Limb (tissue), 2 donors: ENCODE measurements at regions not wholly inside any gene's neighbourhood (a gene's known extent, or its start where the extent isn't known, plus 50 kb on each side); places are given as distances from the start of the nearest gene placed in this dataset.

Experiments
- DNase-seq, 2 donors: peaks; one replicate each; pipeline ENCODE4 v3.0.0-alpha.2; 2016; ENCODE audit errors: extremely low spot score in 2 of 2

GRCh38 chr2:14313341-14313740 is 319.2 kb upstream of the LRATD1 start:
- no peak for DNase-seq

- DNase-seq: no peak
Measured at GRCh38 chr2:14316594-14316993, 315.9 kb upstream of the LRATD1 start.

- no peak for DNase-seq
Measured at GRCh38 chr2:14321357-14321756, 311.2 kb upstream of the LRATD1 start.

- DNase-seq: no peak
Measured at GRCh38 chr2:14322306-14322705, 310.2 kb upstream of the LRATD1 start.

- no peak for DNase-seq
Measured at GRCh38 chr2:14324308-14324707, 308.2 kb upstream of the LRATD1 start.

GRCh38 chr2:14330884-14331283 is 301.6 kb upstream of the LRATD1 start:
- DNase-seq: no peak

- no peak for DNase-seq
Measured at GRCh38 chr2:14336759-14337382, 295.6 kb upstream of the LRATD1 start.

GRCh38 chr2:14340703-14341102 is 291.8 kb upstream of the LRATD1 start:
- DNase-seq: no peak

GRCh38 chr2:14342313-14342712 is 290.2 kb upstream of the LRATD1 start:
- DNase-seq: no peak

GRCh38 chr2:14344355-14344754 is 288.2 kb upstream of the LRATD1 start:
- no peak for DNase-seq

GRCh38 chr2:14348247-14348646 is 284.3 kb upstream of the LRATD1 start:
- no peak for DNase-seq

GRCh38 chr2:14350856-14351255 is 281.7 kb upstream of the LRATD1 start:
- DNase-seq: no peak

GRCh38 chr2:14352067-14352466 is 280.4 kb upstream of the LRATD1 start:
- DNase-seq: no peak

GRCh38 chr2:14354231-14354630 is 278.3 kb upstream of the LRATD1 start:
- no peak for DNase-seq

- DNase-seq: no peak
Measured at GRCh38 chr2:14355102-14355501, 277.4 kb upstream of the LRATD1 start.

- no peak for DNase-seq
Measured at GRCh38 chr2:14358339-14358738, 274.2 kb upstream of the LRATD1 start.

- DNase-seq: no peak
Measured at GRCh38 chr2:14358774-14359173, 273.7 kb upstream of the LRATD1 start.

GRCh38 chr2:14363137-14363536 is 269.4 kb upstream of the LRATD1 start:
- DNase-seq: no peak

GRCh38 chr2:14363976-14364375 is 268.5 kb upstream of the LRATD1 start:
- no peak for DNase-seq

GRCh38 chr2:14364471-14364870 is 268.0 kb upstream of the LRATD1 start:
- no peak for DNase-seq

GRCh38 chr2:14385043-14385442 is 247.5 kb upstream of the LRATD1 start:
- DNase-seq: peak; percentile 29 to 38

GRCh38 chr2:14387332-14387731 is 245.2 kb upstream of the LRATD1 start:
- DNase-seq: no peak

- DNase-seq: no peak
Measured at GRCh38 chr2:14388724-14389123, 243.8 kb upstream of the LRATD1 start.

- no peak for DNase-seq
Measured at GRCh38 chr2:14396533-14397083, 235.9 kb upstream of the LRATD1 start.
